ENCODE measurements at regions not wholly inside any gene's neighbourhood (a gene's known extent, or its start where the extent isn't known, plus 50 kb on each side); places are given as distances from the start of the nearest gene placed in this dataset.

GRCh38 chr11:15370495-15371147 is 255.9 kb downstream of the INSC start:
- no peak for DNase-seq (ENCODE audit: extremely low spot score, unreplicated experiment)
- no peak overlapping the region for H3K27ac Mint-ChIP-seq (ENCODE audit: unreplicated experiment)
- no peaks in the 10 kb centered on the region for H3K36me3 Mint-ChIP-seq (ENCODE audit: unreplicated experiment)
- H3K4me1 Mint-ChIP-seq (ENCODE audit: unreplicated experiment): no peaks in the 10 kb centered on the region
- H3K4me3 Mint-ChIP-seq (ENCODE audit: unreplicated experiment): no peak overlapping the region
- H3K9me3 Mint-ChIP-seq (ENCODE audit: unreplicated experiment): no peaks in the 10 kb centered on the region
- H3K27me3 Mint-ChIP-seq (ENCODE audit: unreplicated experiment): peaks cover 5% of the 10 kb centered on the region
- TF ChIP-seq CTCF (IDR thresholded peaks at IDR 0.05): no peak

GRCh38 chr11:15371533-15371932 is 256.8 kb downstream of the INSC start:
- H3K9me3 Mint-ChIP-seq (ENCODE audit: unreplicated experiment): peaks cover 3% of the 10 kb centered on the region
- H3K4me3 Mint-ChIP-seq (ENCODE audit: unreplicated experiment): no peak overlapping the region
- H3K27me3 Mint-ChIP-seq (ENCODE audit: unreplicated experiment): peaks cover 5% of the 10 kb centered on the region
- no peak for DNase-seq (ENCODE audit: extremely low spot score, unreplicated experiment)
- no peak for TF ChIP-seq CTCF (IDR thresholded peaks at IDR 0.05)
- H3K36me3 Mint-ChIP-seq (ENCODE audit: unreplicated experiment): no peaks in the 10 kb centered on the region
- H3K27ac Mint-ChIP-seq (ENCODE audit: unreplicated experiment): no peak overlapping the region
- no peaks in the 10 kb centered on the region for H3K4me1 Mint-ChIP-seq (ENCODE audit: unreplicated experiment)

- peaks cover 6% of the 10 kb centered on the region for H3K9me3 Mint-ChIP-seq (ENCODE audit: unreplicated experiment)
- H3K27ac Mint-ChIP-seq (ENCODE audit: unreplicated experiment): no peak overlapping the region
- no peak for DNase-seq (ENCODE audit: extremely low spot score, unreplicated experiment)
- H3K27me3 Mint-ChIP-seq (ENCODE audit: unreplicated experiment): no peaks in the 10 kb centered on the region
- no peak for TF ChIP-seq CTCF (IDR thresholded peaks at IDR 0.05)
- no peaks in the 10 kb centered on the region for H3K4me1 Mint-ChIP-seq (ENCODE audit: unreplicated experiment)
- H3K4me3 Mint-ChIP-seq (ENCODE audit: unreplicated experiment): no peak overlapping the region
- no peaks in the 10 kb centered on the region for H3K36me3 Mint-ChIP-seq (ENCODE audit: unreplicated experiment)
These were observed 259.7 kb downstream of the INSC start for GRCh38 chr11:15374418-15374817.

GRCh38 chr11:15378941-15379340 is 264.2 kb downstream of the INSC start:
- Mint-ChIP-seq H3K9me3 (ENCODE audit: unreplicated experiment) (peaks cover 6% of the 10 kb centered on the region), H3K36me3 (ENCODE audit: unreplicated experiment) (no peaks in the 10 kb centered on the region), H3K4me1 (ENCODE audit: unreplicated experiment) (no peaks in the 10 kb centered on the region), H3K4me3 (ENCODE audit: unreplicated experiment) (no peak overlapping the region), H3K27ac (ENCODE audit: unreplicated experiment) (no peak overlapping the region), H3K27me3 (ENCODE audit: unreplicated experiment) (no peaks in the 10 kb centered on the region)
- TF ChIP-seq CTCF (IDR thresholded peaks at IDR 0.05): no peak
- no peak for DNase-seq (ENCODE audit: extremely low spot score, unreplicated experiment)

- Mint-ChIP-seq H3K27me3 (ENCODE audit: unreplicated experiment) (no peaks in the 10 kb centered on the region), H3K27ac (ENCODE audit: unreplicated experiment) (no peak overlapping the region), H3K9me3 (ENCODE audit: unreplicated experiment) (peaks cover 6% of the 10 kb centered on the region), H3K4me1 (ENCODE audit: unreplicated experiment) (no peaks in the 10 kb centered on the region), H3K36me3 (ENCODE audit: unreplicated experiment) (no peaks in the 10 kb centered on the region), H3K4me3 (ENCODE audit: unreplicated experiment) (no peak overlapping the region)
- DNase-seq (ENCODE audit: extremely low spot score, unreplicated experiment): no peak
- no peak for TF ChIP-seq CTCF (IDR thresholded peaks at IDR 0.05)
These were observed 264.8 kb downstream of the INSC start for GRCh38 chr11:15379483-15379882.

Data from osteocyte (in vitro differentiated cells).